ENCODE measurements at regions not wholly inside any gene's neighbourhood (a gene's known extent, or its start where the extent isn't known, plus 50 kb on each side); places are given as distances from the start of the nearest gene placed in this dataset.

DNA sequence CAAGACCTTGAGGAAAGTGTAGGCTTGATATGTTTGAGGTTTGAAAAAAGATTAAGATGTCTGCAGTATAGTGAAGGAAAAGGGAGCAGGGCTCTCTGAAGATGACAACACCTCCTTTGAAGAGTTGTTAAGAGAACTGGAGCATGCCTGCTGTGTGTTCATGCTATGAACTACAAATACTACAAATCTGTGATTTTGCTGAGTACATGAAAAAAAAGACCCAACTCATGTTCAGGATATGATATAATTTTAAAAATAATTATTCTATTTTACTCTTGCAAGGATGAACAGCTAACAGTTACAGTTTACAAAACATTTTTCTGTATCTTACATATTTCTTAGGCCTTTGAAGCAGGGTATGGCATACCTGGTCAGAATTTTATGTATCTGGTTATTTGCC, 305.4 kb upstream of the CWC22 start (continued):
- TF ChIP-seq, protein P1, sequence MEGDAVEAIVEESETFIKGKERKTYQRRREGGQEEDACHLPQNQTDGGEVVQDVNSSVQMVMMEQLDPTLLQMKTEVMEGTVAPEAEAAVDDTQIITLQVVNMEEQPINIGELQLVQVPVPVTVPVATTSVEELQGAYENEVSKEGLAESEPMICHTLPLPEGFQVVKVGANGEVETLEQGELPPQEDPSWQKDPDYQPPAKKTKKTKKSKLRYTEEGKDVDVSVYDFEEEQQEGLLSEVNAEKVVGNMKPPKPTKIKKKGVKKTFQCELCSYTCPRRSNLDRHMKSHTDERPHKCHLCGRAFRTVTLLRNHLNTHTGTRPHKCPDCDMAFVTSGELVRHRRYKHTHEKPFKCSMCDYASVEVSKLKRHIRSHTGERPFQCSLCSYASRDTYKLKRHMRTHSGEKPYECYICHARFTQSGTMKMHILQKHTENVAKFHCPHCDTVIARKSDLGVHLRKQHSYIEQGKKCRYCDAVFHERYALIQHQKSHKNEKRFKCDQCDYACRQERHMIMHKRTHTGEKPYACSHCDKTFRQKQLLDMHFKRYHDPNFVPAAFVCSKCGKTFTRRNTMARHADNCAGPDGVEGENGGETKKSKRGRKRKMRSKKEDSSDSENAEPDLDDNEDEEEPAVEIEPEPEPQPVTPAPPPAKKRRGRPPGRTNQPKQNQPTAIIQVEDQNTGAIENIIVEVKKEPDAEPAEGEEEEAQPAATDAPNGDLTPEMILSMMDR (IDR thresholded peaks at IDR 0.05 in 2 of 3, conservative IDR thresholded peaks at IDR 0.05 in 1 of 3; ENCODE audit: borderline replicate concordance in 1 of 3, insufficient read depth in 1 of 3, low read depth in 2 of 3, low read length in 2 of 3): no peak
- TF ChIP-seq EGR1 (IDR thresholded peaks at IDR 0.05; ENCODE audit: low read depth) (no peak), POLR2A (IDR thresholded peaks at IDR 0.05; ENCODE audit: borderline replicate concordance, extremely low read depth, insufficient read depth, insufficient read length) (no peak), ZFX (IDR thresholded peaks at IDR 0.05) (no peak), FOSL1 (IDR thresholded peaks at IDR 0.05; ENCODE audit: low read depth) (no peak)
- TF ChIP-seq, protein P2, sequence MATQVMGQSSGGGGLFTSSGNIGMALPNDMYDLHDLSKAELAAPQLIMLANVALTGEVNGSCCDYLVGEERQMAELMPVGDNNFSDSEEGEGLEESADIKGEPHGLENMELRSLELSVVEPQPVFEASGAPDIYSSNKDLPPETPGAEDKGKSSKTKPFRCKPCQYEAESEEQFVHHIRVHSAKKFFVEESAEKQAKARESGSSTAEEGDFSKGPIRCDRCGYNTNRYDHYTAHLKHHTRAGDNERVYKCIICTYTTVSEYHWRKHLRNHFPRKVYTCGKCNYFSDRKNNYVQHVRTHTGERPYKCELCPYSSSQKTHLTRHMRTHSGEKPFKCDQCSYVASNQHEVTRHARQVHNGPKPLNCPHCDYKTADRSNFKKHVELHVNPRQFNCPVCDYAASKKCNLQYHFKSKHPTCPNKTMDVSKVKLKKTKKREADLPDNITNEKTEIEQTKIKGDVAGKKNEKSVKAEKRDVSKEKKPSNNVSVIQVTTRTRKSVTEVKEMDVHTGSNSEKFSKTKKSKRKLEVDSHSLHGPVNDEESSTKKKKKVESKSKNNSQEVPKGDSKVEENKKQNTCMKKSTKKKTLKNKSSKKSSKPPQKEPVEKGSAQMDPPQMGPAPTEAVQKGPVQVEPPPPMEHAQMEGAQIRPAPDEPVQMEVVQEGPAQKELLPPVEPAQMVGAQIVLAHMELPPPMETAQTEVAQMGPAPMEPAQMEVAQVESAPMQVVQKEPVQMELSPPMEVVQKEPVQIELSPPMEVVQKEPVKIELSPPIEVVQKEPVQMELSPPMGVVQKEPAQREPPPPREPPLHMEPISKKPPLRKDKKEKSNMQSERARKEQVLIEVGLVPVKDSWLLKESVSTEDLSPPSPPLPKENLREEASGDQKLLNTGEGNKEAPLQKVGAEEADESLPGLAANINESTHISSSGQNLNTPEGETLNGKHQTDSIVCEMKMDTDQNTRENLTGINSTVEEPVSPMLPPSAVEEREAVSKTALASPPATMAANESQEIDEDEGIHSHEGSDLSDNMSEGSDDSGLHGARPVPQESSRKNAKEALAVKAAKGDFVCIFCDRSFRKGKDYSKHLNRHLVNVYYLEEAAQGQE (IDR thresholded peaks at IDR 0.05; ENCODE audit: low read depth): no peak

DNA sequence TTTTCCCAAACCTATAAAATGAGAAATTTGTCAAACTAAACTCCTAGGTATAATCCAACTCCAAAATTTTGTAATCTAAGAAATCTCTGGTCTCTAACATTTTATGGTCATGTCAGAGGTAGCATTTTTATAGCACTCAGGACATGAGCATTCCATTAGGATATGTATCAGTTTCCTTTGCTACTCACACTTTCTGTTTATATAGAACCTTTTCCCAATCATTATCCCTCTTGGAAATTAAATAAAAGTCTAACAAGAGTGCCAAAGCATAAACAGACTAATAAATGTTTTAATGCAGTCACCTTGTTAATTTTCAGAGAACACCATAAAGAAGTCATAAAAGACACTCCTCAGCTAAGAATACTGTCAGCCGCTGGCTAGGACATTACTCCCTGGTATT, 300.0 kb upstream of the CWC22 start:
- Histone ChIP-seq H3K9ac (ENCODE audit: low read length) (no peak overlapping the region), H3K9me3 (ENCODE audit: control insufficient read depth in 1 of 2, insufficient read depth in 1 of 2, low read depth in 1 of 2, low read length in 2 of 2) (no peaks in the 10 kb centered on the region), H3K4me2 (ENCODE audit: low read length) (no peak overlapping the region), H3K79me2 (ENCODE audit: insufficient read depth, low read length) (no peaks in the 10 kb centered on the region), H3K27ac (ENCODE audit: low read depth, low read length) (no peak overlapping the region), H3K9me2 (ENCODE audit: insufficient read depth) (no peaks in the 10 kb centered on the region; the same call in 1 of the 2 replicates), H3K27me3 (ENCODE audit: insufficient read depth, low read length) (no peaks in the 10 kb centered on the region), H3K4me1 (ENCODE audit: control insufficient read depth in 1 of 2, insufficient read depth in 2 of 2, low read length in 2 of 2) (no peaks in the 10 kb centered on the region), H3K36me3 (ENCODE audit: control insufficient read depth in 1 of 2, insufficient read depth in 2 of 2, low read length in 2 of 2) (no peaks in the 10 kb centered on the region), H4K20me1 (ENCODE audit: insufficient read depth) (no peaks in the 10 kb centered on the region), H2AFZ (ENCODE audit: low read depth, low read length, poor library complexity, severe bottlenecking) (no peak overlapping the region), H3K4me3 (replicated peaks in 1 of 2; ENCODE audit: low read depth in 1 of 2, low read length in 2 of 2) (no peak overlapping the region)
- intact Hi-C loops (cut with micrococcal nuclease): no loop called here
- no TSS peak for BruUV-seq (replicated peaks)
- ATAC-seq (no peak), DNase-seq (ENCODE audit: low read depth, low spot score) (no peak)
- TF ChIP-seq SP1 (IDR thresholded peaks at IDR 0.05; ENCODE audit: low read depth): no peak
- RAD21 ChIA-PET (ENCODE audit: low non-redundant PET in 1 of 2, low total read pairs in 2 of 2, uncharacterized antibody in 2 of 2, unreplicated experiment in 2 of 2): no interaction called here
- POLR2A ChIA-PET: no interaction called here
- CTCF ChIA-PET: no interaction called here
